GM12891 (cell line): ENCODE measurements at regions not wholly inside any gene's neighbourhood (a gene's known extent, or its start where the extent isn't known, plus 50 kb on each side); places are given as distances from the start of the nearest gene placed in this dataset.
"Not testable (repeated sequence)": the region's sequence is repeated elsewhere in the genome, so short reads cannot be mapped to it uniquely, and the experiment has no call there.

Source experiments
- DNase-seq: peaks from one replicate; pipeline ENCODE4 v3.0.0; 2011; ENCODE audit warnings: low spot score; ENCODE audit not compliant: insufficient read length
- FAIRE-seq: peaks from 2 replicates; lab custom pipeline; 2011; peaks lifted over from hg19 to GRCh38; lab: Jason Lieb, UNC
- PAX5 ChIP-seq: IDR thresholded peaks from 2 replicates; pipeline ENCODE4 v1.6.1; 2011; ENCODE audit warnings: low read length, moderate library complexity, mild to moderate bottlenecking; ENCODE audit not compliant: insufficient read depth, severe bottlenecking
- POLR2A ChIP-seq: IDR thresholded peaks from 2 replicates; pipeline ENCODE4 v1.6.1; 2011; ENCODE audit warnings: low read depth, low read length, control low read depth
- POLR2AphosphoS5 ChIP-seq: IDR thresholded peaks from 2 replicates; pipeline ENCODE4 v1.6.1; 2011; ENCODE audit warnings: low read depth, low read length, control low read depth
- POU2F2 ChIP-seq: IDR thresholded peaks from 2 replicates; pipeline ENCODE4 v1.6.1; 2011; ENCODE audit warnings: low read depth, mild to moderate bottlenecking, control low read depth, low read length, moderate library complexity
- SPI1 ChIP-seq: IDR thresholded peaks from 2 replicates; pipeline ENCODE4 v1.6.1; 2011; ENCODE audit warnings: low read depth, low read length, control low read depth
- TAF1 ChIP-seq: IDR thresholded peaks from 2 replicates; pipeline ENCODE4 v1.6.1; 2011; ENCODE audit warnings: low read depth, low read length, control low read depth

DNA sequence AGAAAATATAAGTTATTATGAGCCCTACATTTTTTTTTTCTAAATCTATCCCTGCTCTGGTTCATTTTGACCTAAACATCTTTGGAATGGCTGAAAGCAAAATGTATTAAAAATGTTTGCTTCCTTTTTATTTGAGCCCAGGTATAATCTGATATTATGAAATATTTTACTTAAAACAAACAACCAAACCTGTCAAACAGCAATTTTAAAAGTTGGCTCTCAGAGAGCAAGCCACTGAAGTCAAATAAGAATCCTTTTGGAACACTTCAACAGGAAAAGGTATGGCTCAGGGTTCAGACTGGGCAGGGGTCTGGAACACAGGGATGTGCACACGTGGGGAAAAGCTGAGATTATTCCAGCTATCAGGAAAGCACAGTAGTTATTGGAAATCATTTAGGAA, 782.9 kb downstream of the CCSER2 start:
- DNase-seq (no peak), FAIRE-seq (no peak)
- TF ChIP-seq SPI1 (no peak), POLR2AphosphoS5 (no peak), POU2F2 (no peak), POLR2A (no peak), PAX5 (no peak), TAF1 (no peak)

GRCh38 chr10:85124603-85125051, 796.2 kb downstream of the CCSER2 start:
- FAIRE-seq (no peak), DNase-seq (no peak)
- no peak for TF ChIP-seq PAX5
- no peak for TF ChIP-seq POU2F2
- TF ChIP-seq POLR2A = no peak
- no peak for TF ChIP-seq POLR2AphosphoS5
- TF ChIP-seq TAF1 = no peak
- TF ChIP-seq SPI1 = no peak

- DNase-seq (no peak), FAIRE-seq (no peak)
- TF ChIP-seq TAF1 (no peak), POLR2A (no peak), PAX5 (no peak), SPI1 (no peak), POLR2AphosphoS5 (no peak), POU2F2 (no peak)
Measured at GRCh38 chr10:85137253-85137652, 808.9 kb downstream of the CCSER2 start.

- FAIRE-seq (no peak), DNase-seq (no peak)
- TF ChIP-seq TAF1 (no peak), POLR2AphosphoS5 (no peak), POU2F2 (no peak), POLR2A (no peak), SPI1 (no peak), PAX5 (no peak)
Measured at GRCh38 chr10:85138046-85138445, 809.7 kb downstream of the CCSER2 start.

GRCh38 chr10:85139124-85139523, 810.7 kb downstream of the CCSER2 start:
- TF ChIP-seq POLR2AphosphoS5 (no peak), PAX5 (no peak), SPI1 (no peak), TAF1 (no peak), POLR2A (no peak), POU2F2 (no peak)
- DNase-seq = no peak
- FAIRE-seq = no peak

DNA sequence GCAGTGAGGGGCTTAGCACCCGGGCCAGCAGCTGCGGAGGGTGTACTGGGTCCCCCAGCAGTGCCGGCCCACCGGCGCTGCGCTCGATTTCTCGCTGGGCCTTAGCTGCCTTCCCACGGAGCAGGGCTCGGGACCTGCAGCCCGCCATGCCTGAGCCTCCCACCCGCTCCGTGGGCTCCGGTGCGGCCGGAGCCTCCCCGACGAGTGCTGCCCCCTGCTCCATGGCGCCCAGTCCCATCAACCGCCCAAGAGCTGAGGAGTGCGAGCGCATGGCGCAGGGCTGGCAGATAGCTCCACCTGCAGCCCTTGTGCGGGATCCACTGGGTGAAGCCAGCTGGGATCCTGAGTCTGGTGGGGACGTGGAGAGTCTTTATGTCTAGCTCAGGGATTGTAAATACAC, 813.1 kb downstream of the CCSER2 start:
- FAIRE-seq = not testable (repeated sequence)

GRCh38 chr10:85145966-85146365, 817.6 kb downstream of the CCSER2 start:
- no peak for FAIRE-seq
- TF ChIP-seq TAF1 (no peak), POU2F2 (no peak), PAX5 (no peak), POLR2A (no peak), POLR2AphosphoS5 (no peak), SPI1 (no peak)

More for the DNA sequence above, 813.1 kb downstream of the CCSER2 start:
- not testable (repeated sequence) for DNase-seq

GRCh38 chr10:85147346-85148250, 819.2 kb downstream of the CCSER2 start:
- FAIRE-seq (no peak), DNase-seq (no peak)
- no peak for TF ChIP-seq POLR2A
- no peak for TF ChIP-seq POU2F2
- TF ChIP-seq POLR2AphosphoS5 = no peak
- no peak for TF ChIP-seq PAX5
- TF ChIP-seq TAF1 = no peak
- TF ChIP-seq SPI1 = no peak

More at GRCh38 chr10:85145966-85146365, 817.6 kb downstream of the CCSER2 start:
- no peak for DNase-seq

DNA sequence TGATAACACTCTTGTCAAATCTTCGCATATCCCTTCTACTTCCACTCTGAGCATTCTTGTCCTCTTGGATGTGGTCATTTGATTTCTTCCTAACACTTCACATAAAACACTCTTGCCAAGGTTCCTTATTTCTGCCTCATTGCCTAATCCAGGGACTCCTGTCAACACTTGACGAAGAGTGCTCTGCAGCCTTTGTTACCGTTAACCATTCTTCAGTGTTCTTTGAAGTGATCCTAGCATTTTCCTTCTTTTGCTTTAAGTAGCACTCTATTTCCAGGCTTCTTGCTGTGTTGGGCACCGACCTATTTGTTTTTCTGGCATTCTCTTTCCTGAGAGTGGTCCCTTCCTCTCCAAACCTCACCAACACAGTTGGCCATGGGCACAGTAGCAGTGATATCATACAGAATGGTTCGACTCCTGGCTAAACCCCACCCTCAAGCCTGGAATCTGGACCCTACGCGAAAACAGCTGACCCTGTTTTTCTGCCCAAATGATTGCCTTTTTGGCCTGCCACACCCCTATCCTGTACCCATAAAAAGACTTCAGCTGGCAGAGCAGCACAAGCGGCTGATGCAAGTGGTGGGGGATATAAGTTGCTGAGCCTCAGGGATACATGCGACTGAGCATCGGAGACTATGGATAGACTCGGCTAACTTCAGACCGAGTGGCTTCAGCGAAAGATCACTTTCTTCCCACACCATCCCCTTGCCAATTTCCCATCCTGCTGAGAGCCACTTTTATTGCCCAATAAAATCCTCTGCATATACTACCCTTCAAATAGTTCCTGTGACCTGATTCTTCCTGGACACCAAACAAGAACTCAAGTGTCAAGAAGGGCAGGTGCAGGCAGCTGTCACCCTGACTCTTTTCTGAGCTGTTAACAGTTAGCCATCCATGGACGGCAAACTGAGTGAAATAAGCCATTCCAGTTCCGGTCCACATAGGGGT, 820.6 kb downstream of the CCSER2 start:
- TF ChIP-seq SPI1 (no peak), POLR2AphosphoS5 (no peak), POLR2A (no peak), TAF1 (no peak), POU2F2 (no peak), PAX5 (no peak)
- DNase-seq (no peak), FAIRE-seq (no peak)
